Neural crest cell (in vitro differentiated cells): ENCODE measurements at regions not wholly inside any gene's neighbourhood (a gene's known extent, or its start where the extent isn't known, plus 50 kb on each side); places are given as distances from the start of the nearest gene placed in this dataset.

Experiments
- DNase-seq: peaks from one replicate; pipeline ENCODE4 v3.0.0; 2021; ENCODE audit warnings: low read depth, mixed read lengths, low spot score
- H3K27ac Mint-ChIP-seq: one replicate; pipeline ENCODE4 v1.8.0; 2021; ENCODE audit warnings: mild to moderate bottlenecking, mixed read lengths; ENCODE audit not compliant: unreplicated experiment
- H3K27me3 Mint-ChIP-seq: 2 replicates; pipeline ENCODE4 v1.8.0; 2021; ENCODE audit warnings: low read depth, mild to moderate bottlenecking, mixed read lengths
- H3K36me3 Mint-ChIP-seq: 2 replicates; pipeline ENCODE4 v1.8.0; 2021; ENCODE audit warnings: low read depth, mild to moderate bottlenecking, mixed read lengths
- H3K4me1 Mint-ChIP-seq: 2 replicates; pipeline ENCODE4 v1.8.0; 2021; ENCODE audit warnings: mixed read lengths
- H3K4me3 Mint-ChIP-seq: one replicate; pipeline ENCODE4 v1.8.0; 2021; ENCODE audit warnings: mild to moderate bottlenecking, mixed read lengths
- H3K9me3 Mint-ChIP-seq: 2 replicates; pipeline ENCODE4 v1.8.0; 2021; ENCODE audit warnings: mixed read lengths
- CTCF ChIP-seq: fragments of 200-600 bp; sonication (generic); conservative IDR thresholded peaks from 2 replicates; pipeline ENCODE4 v1.5.0; 2021; ENCODE audit warnings: antibody characterized with exemption, mild to moderate bottlenecking

- DNase-seq = no peak
- Mint-ChIP-seq H3K27ac (no peak overlapping the region), H3K36me3 (no peaks in the 10 kb centered on the region), H3K4me1 (peaks cover 13% of the 10 kb centered on the region), H3K9me3 (no peaks in the 10 kb centered on the region), H3K4me3 (no peak overlapping the region), H3K27me3 (no peaks in the 10 kb centered on the region)
- TF ChIP-seq CTCF = no peak
Observed at GRCh38 chr1:56045062-56045461, 534.3 kb downstream of the PLPP3 start.

GRCh38 chr1:56036479-56036878 lies 542.9 kb downstream of the PLPP3 start:
- no peaks in the 10 kb centered on the region for H3K27me3 Mint-ChIP-seq
- H3K27ac Mint-ChIP-seq = no peak overlapping the region
- no peaks in the 10 kb centered on the region for H3K36me3 Mint-ChIP-seq
- no peak overlapping the region for H3K4me3 Mint-ChIP-seq
- peaks cover 5% of the 10 kb centered on the region for H3K4me1 Mint-ChIP-seq
- H3K9me3 Mint-ChIP-seq = peaks cover 7% of the 10 kb centered on the region
- no peak for TF ChIP-seq CTCF
- no peak for DNase-seq

GRCh38 chr1:56034847-56035481 lies 544.4 kb downstream of the PLPP3 start:
- Mint-ChIP-seq H3K27ac (no peak overlapping the region), H3K9me3 (peaks cover 7% of the 10 kb centered on the region), H3K4me3 (no peak overlapping the region), H3K36me3 (no peaks in the 10 kb centered on the region), H3K27me3 (no peaks in the 10 kb centered on the region), H3K4me1 (peaks cover 5% of the 10 kb centered on the region)
- TF ChIP-seq CTCF = no peak
- no peak for DNase-seq

- Mint-ChIP-seq H3K36me3 (no peaks in the 10 kb centered on the region), H3K4me1 (peaks cover 5% of the 10 kb centered on the region), H3K27ac (no peak overlapping the region), H3K27me3 (no peaks in the 10 kb centered on the region), H3K9me3 (peaks cover 10% of the 10 kb centered on the region), H3K4me3 (no peak overlapping the region)
- no peak for TF ChIP-seq CTCF
- DNase-seq = no peak
Observed at GRCh38 chr1:56034222-56034621, 545.1 kb downstream of the PLPP3 start.

- TF ChIP-seq CTCF = no peak
- Mint-ChIP-seq H3K9me3 (peaks cover 12% of the 10 kb centered on the region), H3K36me3 (no peaks in the 10 kb centered on the region), H3K4me3 (no peak overlapping the region), H3K27me3 (no peaks in the 10 kb centered on the region), H3K4me1 (peaks cover 5% of the 10 kb centered on the region), H3K27ac (no peak overlapping the region)
- no peak for DNase-seq
Observed at GRCh38 chr1:56033321-56034037, 545.9 kb downstream of the PLPP3 start.
